HG02870 (cell line): ENCODE measurements at regions not wholly inside any gene's neighbourhood (a gene's known extent, or its start where the extent isn't known, plus 50 kb on each side); places are given as distances from the start of the nearest gene placed in this dataset.
"Not testable (repeated sequence)": the region's sequence is repeated elsewhere in the genome, so short reads cannot be mapped to it uniquely, and the experiment has no call there.

Experiments
- ATAC-seq: cut with Tn5 transposase; IDR thresholded peaks from one replicate; pipeline ENCODE4 v1.9.1; 2021; ENCODE audit warnings: mild to moderate bottlenecking, moderate library complexity; ENCODE audit not compliant: unreplicated experiment

DNA sequence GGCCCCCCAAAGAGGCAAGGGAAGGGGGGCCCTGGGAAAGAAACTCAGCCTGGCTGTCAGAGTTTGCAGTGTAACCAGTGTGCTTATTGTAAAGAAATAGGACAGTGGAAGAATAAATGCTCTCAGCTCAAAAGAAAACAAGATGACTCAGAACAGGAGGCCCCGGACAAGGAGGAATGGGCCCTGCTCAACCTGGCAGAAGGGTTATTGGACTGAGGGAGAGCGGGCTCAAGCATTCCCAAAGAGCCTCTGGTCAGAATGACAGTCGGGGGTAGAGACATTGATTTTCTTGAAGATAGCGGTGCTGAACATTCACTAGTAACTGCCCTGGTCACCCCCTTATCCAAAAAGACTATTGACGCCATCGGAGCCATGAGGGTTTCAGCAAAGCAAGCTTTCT lies 100.4 kb upstream of the OSBPL11 start:
- no peak for ATAC-seq

GRCh38 chr3:125697126-125697525 lies 101.8 kb upstream of the OSBPL11 start:
- ATAC-seq: not testable (repeated sequence)

DNA sequence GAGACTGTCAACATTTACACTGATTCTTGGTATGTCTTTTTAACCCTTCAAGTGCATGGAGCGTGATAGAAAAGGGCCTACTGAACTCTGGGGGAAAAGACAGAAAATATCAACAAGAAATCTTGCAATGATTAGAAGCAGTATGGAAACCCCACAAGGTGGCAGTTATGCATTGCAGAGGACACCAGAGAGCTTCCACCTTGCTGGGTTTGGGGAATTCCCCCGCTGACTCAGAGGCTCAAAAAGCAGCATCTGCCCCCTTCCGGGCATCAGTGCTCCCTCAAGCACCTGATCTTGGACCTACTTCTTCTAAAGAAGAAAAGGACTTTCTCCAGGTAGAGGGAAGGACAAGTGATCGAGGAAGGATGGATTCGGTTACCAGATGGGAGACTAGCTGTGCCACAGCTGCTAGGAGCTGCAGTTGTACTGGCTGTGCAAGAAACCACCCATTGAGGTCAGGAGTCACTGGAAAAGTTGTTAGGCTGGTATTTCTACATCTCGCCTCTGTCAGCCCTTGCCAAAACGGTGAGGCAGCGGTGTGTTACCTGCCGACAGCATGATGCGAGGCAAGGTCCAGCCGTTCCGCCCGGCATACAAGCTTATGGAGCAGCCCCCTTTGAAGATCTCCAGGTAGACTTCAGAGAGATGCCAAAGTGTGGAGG lies 102.8 kb upstream of the OSBPL11 start:
- not testable (repeated sequence) for ATAC-seq

DNA sequence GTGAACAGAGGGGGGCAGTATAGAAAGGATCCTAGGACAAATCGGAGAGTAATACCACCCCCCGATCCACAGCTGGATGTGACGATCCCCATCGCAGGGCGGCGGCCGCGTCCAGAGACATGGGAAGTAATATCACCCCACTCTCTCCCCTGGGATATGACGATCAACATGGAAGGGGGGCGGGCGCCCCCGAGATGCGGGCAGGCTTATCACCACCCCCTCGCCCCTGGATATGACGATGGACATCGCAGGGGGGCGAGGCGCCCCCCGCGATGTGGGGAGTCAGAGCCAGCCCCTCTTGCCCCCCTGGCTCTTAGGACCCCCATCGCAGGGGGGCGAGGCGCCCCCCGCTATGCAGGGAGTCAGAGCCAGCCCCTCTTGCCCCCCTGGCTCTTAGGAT lies 120.4 kb upstream of the OSBPL11 start:
- no peak for ATAC-seq

- ATAC-seq: not testable (repeated sequence)
Observed at GRCh38 chr3:125732151-125732550, 136.9 kb upstream of the OSBPL11 start.

DNA sequence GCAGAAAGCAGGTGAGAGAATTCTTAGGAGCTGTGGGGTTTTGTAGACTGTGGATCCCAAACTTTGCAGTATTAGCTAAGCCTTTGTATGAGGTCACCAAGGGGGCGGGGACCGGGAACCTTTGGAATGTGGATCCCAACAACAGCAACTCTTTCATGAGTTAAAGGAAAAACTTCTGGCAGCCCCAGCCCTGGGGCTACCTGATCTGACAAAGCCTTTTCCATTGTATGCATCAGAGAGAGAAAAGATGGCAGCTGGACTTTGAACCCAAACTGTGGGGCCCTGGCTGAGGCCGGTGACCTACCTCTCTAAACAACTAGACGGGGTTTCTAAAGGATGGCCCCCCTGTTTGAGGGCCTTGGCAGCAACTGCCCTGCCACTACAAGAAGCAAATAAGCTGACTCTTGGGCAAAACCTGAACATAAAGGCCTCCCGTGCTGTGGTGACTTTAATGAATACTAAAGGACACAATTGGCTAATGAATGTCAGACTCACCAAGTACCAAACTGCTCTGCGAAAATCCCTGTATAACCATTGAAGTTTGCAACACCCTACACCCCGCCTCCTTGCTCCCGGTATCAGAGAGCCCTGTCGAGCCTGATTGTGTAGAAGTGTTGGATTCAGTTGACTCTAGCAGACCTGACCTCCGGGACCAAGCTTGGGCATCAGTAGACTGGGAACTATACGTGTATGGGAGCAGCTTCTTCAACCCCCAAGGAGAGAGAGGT lies 146.9 kb upstream of the OSBPL11 start:
- not testable (repeated sequence) for ATAC-seq

DNA sequence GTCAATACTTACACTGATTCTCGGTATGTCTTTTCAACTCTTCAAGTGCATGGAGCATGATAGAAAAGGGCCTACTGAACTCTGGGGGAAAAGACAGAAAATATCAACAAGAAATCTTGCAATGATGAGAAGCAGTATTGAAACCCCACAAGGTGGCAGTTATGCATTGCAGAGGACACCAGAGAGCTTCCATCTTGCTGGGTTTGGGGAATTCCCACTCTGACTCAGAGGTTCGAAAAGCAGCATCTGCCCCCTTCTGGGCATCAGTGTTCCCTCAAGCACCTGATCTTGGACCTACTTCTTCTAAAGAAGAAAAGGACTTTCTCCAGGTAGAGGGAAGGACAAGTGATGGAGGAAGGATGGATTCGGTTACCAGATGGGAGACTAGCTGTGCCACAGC lies 147.5 kb upstream of the OSBPL11 start:
- not testable (repeated sequence) for ATAC-seq

DNA sequence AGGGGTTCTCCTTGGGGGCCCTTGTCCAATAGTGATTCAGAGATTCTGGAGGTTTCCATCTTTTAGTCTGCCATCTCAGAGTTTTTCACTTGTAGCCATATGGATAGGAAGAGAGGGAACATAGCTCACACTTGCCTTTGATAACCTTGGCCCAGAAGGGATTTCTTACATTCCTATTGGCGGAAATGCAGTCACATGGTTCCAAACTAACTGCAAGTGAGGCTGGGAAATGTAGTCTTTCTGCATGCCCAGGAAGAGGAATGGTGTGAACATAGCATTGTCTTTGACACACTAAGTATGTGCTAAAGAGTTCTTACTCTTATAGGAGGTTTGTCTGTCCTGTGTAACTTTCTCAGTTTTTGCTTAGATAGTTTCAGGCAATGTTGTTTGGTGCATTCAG lies 161.8 kb upstream of the OSBPL11 start:
- ATAC-seq: not testable (repeated sequence)

- ATAC-seq: not testable (repeated sequence)
Observed at GRCh38 chr3:125758641-125759130, 163.4 kb upstream of the OSBPL11 start.

- ATAC-seq: not testable (repeated sequence)
Observed at GRCh38 chr3:125762601-125763000, 167.3 kb upstream of the OSBPL11 start.

GRCh38 chr3:125766285-125766826 lies 171.1 kb upstream of the OSBPL11 start:
- ATAC-seq: not testable (repeated sequence)

GRCh38 chr3:125766931-125767330 lies 171.6 kb upstream of the OSBPL11 start:
- ATAC-seq: not testable (repeated sequence)

GRCh38 chr3:125767641-125768040 lies 172.3 kb upstream of the OSBPL11 start:
- no peak for ATAC-seq

DNA sequence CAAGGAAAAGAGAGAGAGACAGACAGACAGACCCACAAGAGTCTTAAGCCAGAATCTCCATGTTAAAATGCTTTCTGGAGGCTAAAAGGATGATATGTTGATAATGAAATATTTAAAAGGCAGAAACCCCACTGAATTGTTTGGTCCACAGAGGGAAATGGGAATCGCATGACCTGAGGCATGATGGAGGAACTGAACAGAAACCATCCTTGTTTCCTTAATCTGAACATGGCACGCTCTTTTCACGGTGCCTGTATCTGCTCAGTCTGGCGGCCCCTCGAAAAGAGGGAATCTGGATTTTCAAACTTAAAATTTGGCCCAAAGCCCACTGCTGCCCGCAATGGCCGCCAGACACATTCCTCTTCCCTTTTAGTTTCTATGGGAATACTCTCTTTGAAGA lies 173.5 kb upstream of the OSBPL11 start:
- not testable (repeated sequence) for ATAC-seq

- ATAC-seq: not testable (repeated sequence)
Observed at GRCh38 chr3:125771506-125771905, 176.2 kb upstream of the OSBPL11 start.

GRCh38 chr3:125774433-125775034 lies 179.2 kb upstream of the OSBPL11 start:
- ATAC-seq: not testable (repeated sequence)

- not testable (repeated sequence) for ATAC-seq
Observed at GRCh38 chr3:125775106-125775505, 179.8 kb upstream of the OSBPL11 start.

DNA sequence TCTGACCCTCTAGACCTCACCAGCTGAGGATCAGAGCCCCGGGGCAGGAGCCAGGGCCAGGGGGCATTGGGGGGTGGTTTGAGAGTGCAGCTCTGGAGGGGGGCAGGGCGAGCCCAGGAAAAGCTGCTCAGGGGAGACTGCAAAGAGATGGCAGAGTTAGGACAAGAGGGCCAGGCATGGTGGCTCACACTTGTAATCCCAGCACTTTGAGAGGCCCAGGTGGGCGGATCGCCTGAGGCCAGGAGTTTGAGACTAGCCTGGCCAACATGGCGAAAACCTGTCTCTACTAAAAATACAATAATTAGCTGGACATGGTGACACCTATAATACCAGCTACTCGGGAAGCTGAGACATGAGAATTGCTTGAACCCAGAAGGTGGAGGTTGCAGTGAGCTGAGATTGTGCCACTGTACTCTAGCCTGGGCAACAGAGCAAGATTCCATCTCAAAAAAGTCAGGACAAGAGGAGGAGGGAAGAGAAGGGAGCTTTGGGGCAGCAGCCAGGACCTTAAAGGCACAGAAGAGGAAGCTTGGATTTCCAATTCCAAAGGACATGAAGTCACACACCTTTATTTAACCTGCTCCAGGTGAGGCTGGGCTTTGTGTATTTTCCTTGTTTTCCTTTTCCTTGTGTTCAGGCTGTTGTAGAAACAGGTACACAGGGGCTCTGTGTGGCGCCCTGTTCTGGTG lies 180.5 kb upstream of the OSBPL11 start:
- ATAC-seq: not testable (repeated sequence)

DNA sequence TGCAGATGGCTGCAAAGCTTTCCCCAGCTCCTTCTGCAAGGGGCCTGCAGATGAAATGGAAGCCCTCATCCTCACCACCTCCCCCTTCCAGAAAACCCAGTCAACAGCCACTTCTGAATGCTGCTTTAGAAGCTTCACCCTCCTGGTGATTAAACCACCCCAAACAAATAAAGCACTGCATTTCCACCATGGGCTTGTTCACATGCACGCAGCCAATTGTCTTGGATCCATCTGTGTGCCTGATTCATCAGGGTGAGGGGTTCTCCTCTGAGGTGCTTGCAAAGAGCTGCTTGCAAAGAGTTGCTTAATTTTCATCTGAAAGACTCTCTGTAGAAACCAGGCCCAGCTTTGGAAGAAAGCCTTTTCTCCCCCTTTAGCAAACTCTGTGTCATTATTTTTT lies 184.0 kb upstream of the OSBPL11 start:
- ATAC-seq: not testable (repeated sequence)

- not testable (repeated sequence) for ATAC-seq
Observed at GRCh38 chr3:125779918-125780317, 184.6 kb upstream of the OSBPL11 start.

DNA sequence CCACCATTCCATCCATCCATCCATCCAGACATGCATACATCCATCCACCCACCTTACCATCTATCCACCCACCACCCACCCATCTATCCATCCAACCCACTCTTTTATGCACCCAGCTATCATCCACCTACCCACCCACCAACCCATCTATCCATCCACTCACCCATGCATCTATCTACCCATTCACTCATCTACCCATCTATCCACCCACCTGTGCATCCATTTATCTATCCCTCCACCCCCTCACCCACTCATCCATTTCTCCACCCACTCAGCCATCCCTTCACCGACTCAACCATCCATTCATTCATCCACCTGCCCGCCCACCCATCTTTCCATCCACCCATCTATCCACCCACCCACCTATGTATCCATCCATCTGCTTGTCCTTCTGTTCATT lies 186.4 kb upstream of the OSBPL11 start:
- ATAC-seq: not testable (repeated sequence)
